Upper lobe of right lung (tissue), 1 donor: ENCODE measurements at regions not wholly inside any gene's neighbourhood (a gene's known extent, or its start where the extent isn't known, plus 50 kb on each side); places are given as distances from the start of the nearest gene placed in this dataset.

Experiments used
- ATAC-seq: fragments of 200-7000 bp; cut with Tn5 transposase; one replicate; pipeline ENCODE4 v1.9.1; 2020; ENCODE audit warnings: mild to moderate bottlenecking, moderate library complexity
- DNase-seq: peaks from one replicate; pipeline ENCODE4 v3.0.0-alpha.2; 2020
- H3K27ac ChIP-seq: fragments of 200-600 bp; one replicate; pipeline ENCODE4 v1.8.0; 2022
- H3K27me3 ChIP-seq: fragments of 200-600 bp; one replicate; pipeline ENCODE4 v1.8.0; 2022; ENCODE audit warnings: mild to moderate bottlenecking
- H3K36me3 ChIP-seq: fragments of 200-600 bp; one replicate; pipeline ENCODE4 v1.8.0; 2022
- H3K4me1 ChIP-seq: fragments of 200-600 bp; one replicate; pipeline ENCODE4 v1.8.0; 2022
- H3K4me3 ChIP-seq: fragments of 200-600 bp; one replicate; pipeline ENCODE4 v1.8.0; 2022; ENCODE audit warnings: mild to moderate bottlenecking
- H3K9me3 ChIP-seq: fragments of 200-600 bp; one replicate; pipeline ENCODE4 v1.8.0; 2022
- CTCF ChIP-seq: fragments of 200-600 bp; IDR thresholded peaks from one replicate; pipeline ENCODE4 v1.8.0; 2022; ENCODE audit warnings: antibody characterized with exemption
- intact Hi-C: fragments of 100-400 bp; cut with DNase I; formaldehyde crosslinking; loops from one replicate; pipeline ENCODE4 v1.11.0; 2022
- donor health status: DM: no; HTN: yes; CAD: no; lungs with severe emphysema.

- intact Hi-C loops: no loop called here
- no peaks in the 10 kb centered on the region for H3K9me3 ChIP-seq
- DNase-seq (no peak), ATAC-seq (no peak)
- H3K36me3 ChIP-seq: no peaks in the 10 kb centered on the region
- no peak overlapping the region for H3K4me3 ChIP-seq
- H3K4me1 ChIP-seq: peaks cover 28% of the 10 kb centered on the region
- no peaks in the 10 kb centered on the region for H3K27me3 ChIP-seq
- peak overlapping the region; percentile 49 for H3K27ac ChIP-seq
- no peak for TF ChIP-seq CTCF
Measured at GRCh38 chr4:128601991-128602695, 207.4 kb upstream of the JADE1 start.

- H3K27ac ChIP-seq: peak overlapping the region; percentile 49
- no peak overlapping the region for H3K4me3 ChIP-seq
- H3K9me3 ChIP-seq: no peaks in the 10 kb centered on the region
- peak; percentile 93 for ATAC-seq
- H3K27me3 ChIP-seq: no peaks in the 10 kb centered on the region
- intact Hi-C loops: no loop called here
- no peaks in the 10 kb centered on the region for H3K36me3 ChIP-seq
- DNase-seq: peak; percentile 82
- TF ChIP-seq CTCF: no peak
- peaks cover 28% of the 10 kb centered on the region for H3K4me1 ChIP-seq
Measured at GRCh38 chr4:128600996-128601871, 208.3 kb upstream of the JADE1 start.

- no peak for TF ChIP-seq CTCF
- H3K9me3 ChIP-seq: no peaks in the 10 kb centered on the region
- intact Hi-C loops: no loop called here
- peaks cover 28% of the 10 kb centered on the region for H3K4me1 ChIP-seq
- H3K36me3 ChIP-seq: no peaks in the 10 kb centered on the region
- H3K27me3 ChIP-seq: no peaks in the 10 kb centered on the region
- peak overlapping the region; percentile 49 for H3K27ac ChIP-seq
- ATAC-seq: peak; percentile 36
- H3K4me3 ChIP-seq: no peak overlapping the region
- no peak for DNase-seq
Measured at GRCh38 chr4:128600410-128600809, 209.1 kb upstream of the JADE1 start.

GRCh38 chr4:128597500-128597899 is 212.0 kb upstream of the JADE1 start:
- no peak for TF ChIP-seq CTCF
- intact Hi-C loops: no loop called here
- no peak for DNase-seq
- no peaks in the 10 kb centered on the region for H3K27me3 ChIP-seq
- H3K27ac ChIP-seq: no peak overlapping the region
- peaks cover 28% of the 10 kb centered on the region for H3K4me1 ChIP-seq
- no peaks in the 10 kb centered on the region for H3K36me3 ChIP-seq
- ATAC-seq: no peak
- H3K4me3 ChIP-seq: no peak overlapping the region
- H3K9me3 ChIP-seq: no peaks in the 10 kb centered on the region

GRCh38 chr4:128596853-128597252 is 212.6 kb upstream of the JADE1 start:
- Histone ChIP-seq H3K36me3 (no peaks in the 10 kb centered on the region), H3K27me3 (no peaks in the 10 kb centered on the region), H3K27ac (no peak overlapping the region), H3K4me1 (peaks cover 25% of the 10 kb centered on the region), H3K9me3 (no peaks in the 10 kb centered on the region), H3K4me3 (no peak overlapping the region)
- DNase-seq (no peak), ATAC-seq (no peak)
- intact Hi-C loops: no loop called here
- no peak for TF ChIP-seq CTCF
